GM18498 (cell line): ENCODE measurements at regions not wholly inside any gene's neighbourhood (a gene's known extent, or its start where the extent isn't known, plus 50 kb on each side); places are given as distances from the start of the nearest gene placed in this dataset.

Source experiments
- ATAC-seq: cut with Tn5 transposase; IDR thresholded peaks from one replicate; pipeline ENCODE4 v1.9.1; 2021; ENCODE audit warnings: mild to moderate bottlenecking, moderate library complexity; ENCODE audit not compliant: unreplicated experiment

- no peak for ATAC-seq
Measured at GRCh38 chr13:22372261-22372660, 701.4 kb downstream of the FGF9 start.

- no peak for ATAC-seq
Measured at GRCh38 chr13:22375151-22375550, 704.3 kb downstream of the FGF9 start.

- no peak for ATAC-seq
Measured at GRCh38 chr13:22387899-22388298, 717.0 kb downstream of the FGF9 start.

GRCh38 chr13:22399801-22400420, 729.0 kb downstream of the FGF9 start:
- no peak for ATAC-seq

GRCh38 chr13:22402682-22403081, 731.8 kb downstream of the FGF9 start:
- ATAC-seq, result no peak

GRCh38 chr13:22403144-22403543, 732.3 kb downstream of the FGF9 start:
- no peak for ATAC-seq

- no peak for ATAC-seq
Measured at GRCh38 chr13:22405891-22406290, 735.0 kb downstream of the FGF9 start.

- no peak for ATAC-seq
Measured at GRCh38 chr13:22412452-22412851, 741.6 kb downstream of the FGF9 start.

- no peak for ATAC-seq
Measured at GRCh38 chr13:22422023-22422422, 751.1 kb downstream of the FGF9 start.

- ATAC-seq, result no peak
Measured at GRCh38 chr13:22422712-22423111, 751.8 kb downstream of the FGF9 start.

GRCh38 chr13:22423261-22423660, 752.4 kb downstream of the FGF9 start:
- no peak for ATAC-seq

GRCh38 chr13:22425087-22425486, 754.2 kb downstream of the FGF9 start:
- no peak for ATAC-seq

- ATAC-seq, result no peak
Measured at GRCh38 chr13:22427066-22427465, 753.7 kb upstream of the SGCG start.

GRCh38 chr13:22427783-22428182, 753.0 kb upstream of the SGCG start:
- no peak for ATAC-seq

GRCh38 chr13:22428188-22428828, 752.5 kb upstream of the SGCG start:
- ATAC-seq, result no peak

- ATAC-seq, result no peak
Measured at GRCh38 chr13:22432690-22433089, 748.1 kb upstream of the SGCG start.

- no peak for ATAC-seq
Measured at GRCh38 chr13:22447132-22447886, 733.5 kb upstream of the SGCG start.

GRCh38 chr13:22449251-22449650, 731.5 kb upstream of the SGCG start:
- ATAC-seq, result no peak

- ATAC-seq, result no peak
Measured at GRCh38 chr13:22451327-22451741, 729.4 kb upstream of the SGCG start.

- no peak for ATAC-seq
Measured at GRCh38 chr13:22454586-22454985, 726.2 kb upstream of the SGCG start.

- ATAC-seq, result no peak
Measured at GRCh38 chr13:22455036-22455435, 725.7 kb upstream of the SGCG start.

- ATAC-seq, result no peak
Measured at GRCh38 chr13:22461854-22462490, 718.8 kb upstream of the SGCG start.
